ENCODE measurements at regions not wholly inside any gene's neighbourhood (a gene's known extent, or its start where the extent isn't known, plus 50 kb on each side); places are given as distances from the start of the nearest gene placed in this dataset.

DNA sequence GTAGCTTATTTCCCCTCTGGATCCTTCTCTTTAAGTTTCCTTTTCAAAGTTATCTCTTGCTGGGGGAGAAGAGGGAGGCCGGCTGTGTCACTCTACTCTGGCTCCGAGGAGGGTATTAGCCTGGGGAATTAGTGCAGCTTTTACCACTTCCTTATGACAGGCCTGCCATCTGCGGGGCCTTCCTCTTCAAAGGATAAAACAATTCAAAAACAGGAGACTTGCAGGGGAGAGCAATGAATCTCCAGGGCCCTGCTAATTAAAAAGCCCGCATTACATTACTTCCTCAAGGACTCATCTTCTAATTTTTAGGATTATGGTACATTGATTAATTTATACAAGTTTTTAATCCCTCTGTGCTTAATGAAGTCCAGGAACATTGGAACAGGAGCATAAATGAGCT lies 190.9 kb upstream of the CDH5 start:
- no peak overlapping the region for H3K27ac ChIP-seq (ENCODE audit: extremely low read length, insufficient read depth, low read length)
- FAIRE-seq (no peak), ATAC-seq (no peak), DNase-seq (ENCODE audit: low spot score) (no peak)
- H3K4me2 ChIP-seq (ENCODE audit: low read depth, low read length), result no peak overlapping the region
- no peak overlapping the region for H2AFZ ChIP-seq (ENCODE audit: low read length)
- TF ChIP-seq KMT2A (CRISPR knock-in tag; IDR thresholded peaks at IDR 0.05) (no peak), NR3C1 (CRISPR knock-in tag; IDR thresholded peaks at IDR 0.05) (no peak), TBX2 (CRISPR knock-in tag; IDR thresholded peaks at IDR 0.05; ENCODE audit: borderline replicate concordance) (no peak), HNRNPL (IDR thresholded peaks at IDR 0.05; ENCODE audit: low read depth, low read length) (no peak), ZNF232 (CRISPR knock-in tag; IDR thresholded peaks at IDR 0.05; ENCODE audit: borderline replicate concordance) (no peak)
- TF ChIP-seq, protein P1, sequence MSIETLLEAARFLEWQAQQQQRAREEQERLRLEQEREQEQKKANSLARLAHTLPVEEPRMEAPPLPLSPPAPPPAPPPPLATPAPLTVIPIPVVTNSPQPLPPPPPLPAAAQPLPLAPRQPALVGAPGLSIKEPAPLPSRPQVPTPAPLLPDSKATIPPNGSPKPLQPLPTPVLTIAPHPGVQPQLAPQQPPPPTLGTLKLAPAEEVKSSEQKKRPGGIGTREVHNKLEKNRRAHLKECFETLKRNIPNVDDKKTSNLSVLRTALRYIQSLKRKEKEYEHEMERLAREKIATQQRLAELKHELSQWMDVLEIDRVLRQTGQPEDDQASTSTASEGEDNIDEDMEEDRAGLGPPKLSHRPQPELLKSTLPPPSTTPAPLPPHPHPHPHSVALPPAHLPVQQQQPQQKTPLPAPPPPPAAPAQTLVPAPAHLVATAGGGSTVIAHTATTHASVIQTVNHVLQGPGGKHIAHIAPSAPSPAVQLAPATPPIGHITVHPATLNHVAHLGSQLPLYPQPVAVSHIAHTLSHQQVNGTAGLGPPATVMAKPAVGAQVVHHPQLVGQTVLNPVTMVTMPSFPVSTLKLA (IDR thresholded peaks at IDR 0.05), result no peak
- TF ChIP-seq, protein P2, sequence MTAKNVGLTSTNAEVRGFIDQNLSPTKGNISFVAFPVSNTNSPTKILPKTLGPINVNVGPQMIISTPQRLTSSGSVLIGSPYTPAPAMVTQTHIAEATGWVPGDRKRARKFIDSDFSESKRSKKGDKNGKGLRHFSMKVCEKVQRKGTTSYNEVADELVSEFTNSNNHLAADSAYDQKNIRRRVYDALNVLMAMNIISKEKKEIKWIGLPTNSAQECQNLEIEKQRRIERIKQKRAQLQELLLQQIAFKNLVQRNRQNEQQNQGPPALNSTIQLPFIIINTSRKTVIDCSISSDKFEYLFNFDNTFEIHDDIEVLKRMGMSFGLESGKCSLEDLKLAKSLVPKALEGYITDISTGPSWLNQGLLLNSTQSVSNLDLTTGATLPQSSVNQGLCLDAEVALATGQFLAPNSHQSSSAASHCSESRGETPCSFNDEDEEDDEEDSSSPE (CRISPR knock-in tag; IDR thresholded peaks at IDR 0.05), result no peak
- H3K27me3 ChIP-seq (ENCODE audit: control insufficient read depth in 1 of 2, insufficient read depth in 2 of 2, low read length in 2 of 2), result peaks cover 0 to 42% of the 10 kb centered on the region in 2 experiments; a peak in 4 of 5 replicates
- WGBS (ENCODE audit: low lambda C conversion rate), result 3% methylated on average over 4 of the region's 4 CpGs
- no peak overlapping the region for H3K4me3 ChIP-seq (replicated peaks in 1 of 3; ENCODE audit: insufficient read depth in 1 of 3, low read depth in 2 of 3, low read length in 3 of 3)
- ChIA-PET POLR2A (no interaction called here), CTCF (ENCODE audit: low intra/inter-chr PET ratio, low total read pairs) (no interaction called here)
- no peaks in the 10 kb centered on the region for H3K36me3 ChIP-seq (replicated peaks in 1 of 2; ENCODE audit: control insufficient read depth in 1 of 2, insufficient read depth in 2 of 2, low read length in 2 of 2)
- no peaks in the 10 kb centered on the region for H3K4me1 ChIP-seq (ENCODE audit: insufficient read depth, low read length)
- BruUV-seq (replicated peaks), result no TSS peak
- intact Hi-C loops (cut with micrococcal nuclease; ENCODE audit: unreplicated experiment) (no loop called here), in situ Hi-C loops (cut with HindIII; ENCODE audit: extremely low pct_ligation_motif_present, low pct_unique_long_range_greater_than_20kb) (no loop called here)
- H3K79me2 ChIP-seq (ENCODE audit: insufficient read depth, low read length), result no peaks in the 10 kb centered on the region
- no peak overlapping the region for H3K9ac ChIP-seq (ENCODE audit: insufficient read depth, low read depth, low read length)
- no peaks in the 10 kb centered on the region; the same call in 1 of the 2 replicates for H3K9me3 ChIP-seq (ENCODE audit: low read length)
- H4K20me1 ChIP-seq (ENCODE audit: insufficient read depth, low read length), result no peaks in the 10 kb centered on the region
